H1 (cell line): ENCODE measurements at regions not wholly inside any gene's neighbourhood (a gene's known extent, or its start where the extent isn't known, plus 50 kb on each side); places are given as distances from the start of the nearest gene placed in this dataset.
A peak's percentile ranks its signal among the peaks of the same experiment; 100 is the strongest.

Experiments used
- CTCF ChIA-PET: fragments of 300-600 bp; sonication (Branson Sonifier 250); formaldehyde crosslinking; loops from one replicate; lab custom pipeline; 2021; ENCODE audit not compliant: partially characterized antibody; lab: Charles Lee
- POLR2A ChIA-PET: fragments of 300-600 bp; sonication (Branson Sonifier 250); formaldehyde crosslinking; loops from one replicate; lab custom pipeline; 2021; ENCODE audit warnings: inconsistent platforms; ENCODE audit not compliant: partially characterized antibody; lab: Charles Lee
- DNase-seq, 2 experiments: peaks; one replicate each; pipeline versions ENCODE4 v3.0.0 to v3.0.0-alpha.2; 2010 to 2022; ENCODE audit warnings: low spot score in 2 of 2, low read depth in 1 of 2, mixed read lengths in 1 of 2
- FAIRE-seq: peaks from 2 replicates; lab custom pipeline; 2011; peaks lifted over from hg19 to GRCh38; lab: Jason Lieb, UNC
- H2AFZ ChIP-seq: 2 replicates; pipeline ENCODE4 v1.8.1; 2012; ENCODE audit warnings: low read length, inconsistent platforms
- H2AK5ac ChIP-seq: 2 replicates; pipeline ENCODE4 v1.6.1; 2013; ENCODE audit warnings: low read depth, low read length
- H2BK120ac ChIP-seq: replicated peaks from 2 replicates; pipeline ENCODE3; 2013; ENCODE audit warnings: low read depth, low read length, inconsistent platforms
- H2BK12ac ChIP-seq: 2 replicates; pipeline ENCODE4 v1.6.1; 2013; ENCODE audit warnings: low read depth, low read length
- H2BK15ac ChIP-seq: 2 replicates; pipeline ENCODE4 v1.6.1; 2013; ENCODE audit warnings: low read length
- H2BK20ac ChIP-seq: 2 replicates; pipeline ENCODE4 v1.6.1; 2013; ENCODE audit warnings: low read length
- H2BK5ac ChIP-seq: 2 replicates; pipeline ENCODE4 v1.6.1; 2013; ENCODE audit warnings: low read depth, low read length
- H3K14ac ChIP-seq: 2 replicates; pipeline ENCODE4 v1.6.1; 2013; ENCODE audit warnings: inconsistent platforms; ENCODE audit not compliant: insufficient read length
- H3K18ac ChIP-seq: 2 replicates; pipeline ENCODE4 v1.6.1; 2013; ENCODE audit warnings: low read length; ENCODE audit errors: extremely low read depth
- H3K23ac ChIP-seq: 2 replicates; pipeline ENCODE4 v1.6.1; 2013; ENCODE audit warnings: inconsistent platforms; ENCODE audit not compliant: insufficient read length
- H3K23me2 ChIP-seq: 2 replicates; pipeline ENCODE4 v1.6.1; 2013; ENCODE audit warnings: low read depth, low read length
- H3K27ac ChIP-seq: 2 replicates; pipeline ENCODE4 v1.6.1; 2011; ENCODE audit warnings: low read depth, low read length, inconsistent platforms
- H3K27me3 ChIP-seq, 4 experiments: replicated peaks in 1 of 4; 1 replicate in 1 of 4; 2 replicates in 3 of 4; pipeline versions ENCODE4 v1.6.1 to v1.8.1; 2011 to 2013; ENCODE audit warnings: low read length in 3 of 4, mild to moderate bottlenecking in 3 of 4, inconsistent platforms in 2 of 4, mixed read lengths in 2 of 4, moderate library complexity in 1 of 4; ENCODE audit not compliant: control insufficient read depth in 3 of 4, insufficient read depth in 3 of 4; ENCODE audit errors: extremely low read depth in 1 of 4
- H3K36me3 ChIP-seq, 4 experiments: 2 replicates each; pipeline versions ENCODE4 v1.6.1 to v1.8.1; 2011 to 2013; ENCODE audit warnings: mild to moderate bottlenecking in 4 of 4, low read length in 3 of 4, moderate library complexity in 2 of 4, control low read depth in 1 of 4, inconsistent platforms in 1 of 4; ENCODE audit not compliant: insufficient read depth in 4 of 4, control insufficient read depth in 2 of 4
- H3K4ac ChIP-seq: replicated peaks from 2 replicates; pipeline ENCODE3; 2013; ENCODE audit warnings: low read length, low read depth, mixed read lengths, inconsistent platforms; ENCODE audit not compliant: insufficient read length
- H3K4me1 ChIP-seq, 4 experiments: replicated peaks in 1 of 4; 1 replicate in 1 of 4; 2 replicates in 3 of 4; pipeline versions ENCODE4 v1.6.1 to v1.8.1; 2011 to 2013; ENCODE audit warnings: low read length in 3 of 4, inconsistent platforms in 2 of 4, mixed read lengths in 1 of 4; ENCODE audit not compliant: insufficient read depth in 4 of 4, control insufficient read depth in 3 of 4
- H3K4me2 ChIP-seq, 2 experiments: 2 replicates each; pipeline versions ENCODE4 v1.6.1 to v1.8.1; 2011 to 2013; ENCODE audit warnings: low read depth in 2 of 2, low read length in 2 of 2, control low read depth in 1 of 2, inconsistent platforms in 1 of 2, mild to moderate bottlenecking in 1 of 2; ENCODE audit not compliant: insufficient read depth in 1 of 2
- H3K4me3 ChIP-seq, 4 experiments: fragments of 200-600, 300-600 bp in 1 of 4; sonication (generic), shearing (Covaris generic), sonication (Bioruptor Twin) in 1 of 4; 2 replicates each; pipeline versions ENCODE4 v1.5.1 to v1.8.1; 2011 to 2016; ENCODE audit warnings: low read length in 4 of 4, low read depth in 3 of 4, control low read depth in 2 of 4, inconsistent platforms in 2 of 4, mild to moderate bottlenecking in 2 of 4, mixed read lengths in 1 of 4, moderate library complexity in 1 of 4; ENCODE audit not compliant: insufficient read depth in 2 of 4; ENCODE audit errors: extremely low read depth in 1 of 4
- H3K56ac ChIP-seq: replicated peaks from 2 replicates; pipeline ENCODE3; 2013; ENCODE audit warnings: low read depth, mild to moderate bottlenecking, mixed read lengths, low read length, inconsistent platforms; ENCODE audit not compliant: insufficient read length
- H3K79me1 ChIP-seq: 2 replicates; pipeline ENCODE4 v1.6.1; 2013; ENCODE audit warnings: low read depth, low read length, control low read depth
- H3K79me2 ChIP-seq, 2 experiments: 2 replicates each; pipeline versions ENCODE4 v1.6.1 to v1.8.1; 2012 to 2013; ENCODE audit warnings: low read length in 2 of 2, mild to moderate bottlenecking in 2 of 2, inconsistent platforms in 1 of 2; ENCODE audit not compliant: insufficient read depth in 2 of 2, control insufficient read depth in 1 of 2
- H3K9ac ChIP-seq, 4 experiments: replicated peaks in 1 of 4; 1 replicate in 1 of 4; 2 replicates in 3 of 4; pipeline versions ENCODE4 v1.6.1 to v1.8.1; 2011 to 2013; ENCODE audit warnings: low read depth in 3 of 4, low read length in 3 of 4, control low read depth in 2 of 4, mild to moderate bottlenecking in 2 of 4, moderate library complexity in 2 of 4, inconsistent platforms in 1 of 4; ENCODE audit errors: extremely low read depth in 1 of 4
- H3K9me3 ChIP-seq, 2 experiments: 2 replicates each; pipeline versions ENCODE4 v1.6.1 to v1.8.1; 2012 to 2013; ENCODE audit warnings: mild to moderate bottlenecking in 2 of 2, moderate library complexity in 2 of 2, control low read depth in 1 of 2, inconsistent platforms in 1 of 2, low read depth in 1 of 2, low read length in 1 of 2, mixed read lengths in 1 of 2; ENCODE audit not compliant: insufficient read depth in 2 of 2
- H4K20me1 ChIP-seq, 2 experiments: replicated peaks in 1 of 2; 2 replicates each; pipeline versions ENCODE3 to v1.8.1; 2011 to 2013; ENCODE audit warnings: inconsistent platforms in 2 of 2, low read length in 2 of 2, mild to moderate bottlenecking in 1 of 2; ENCODE audit not compliant: insufficient read depth in 2 of 2, control insufficient read depth in 1 of 2
- H4K5ac ChIP-seq: 2 replicates; pipeline ENCODE4 v1.6.1; 2013; ENCODE audit warnings: low read length, low read depth, mixed read lengths, inconsistent platforms; ENCODE audit not compliant: insufficient read length
- H4K8ac ChIP-seq: 2 replicates; pipeline ENCODE4 v1.8.0; 2013; ENCODE audit warnings: mild to moderate bottlenecking, moderate library complexity, low read length, inconsistent platforms; ENCODE audit not compliant: insufficient read depth; ENCODE audit errors: extremely low read depth
- H4K91ac ChIP-seq: replicated peaks from 2 replicates; pipeline ENCODE3; 2013; ENCODE audit warnings: low read length, mixed read lengths, inconsistent platforms; ENCODE audit not compliant: insufficient read length
- CEBPB ChIP-seq: IDR thresholded peaks from 2 replicates; pipeline ENCODE4 v1.6.1; 2012; ENCODE audit warnings: low read depth, low read length
- HDAC6 ChIP-seq: IDR thresholded peaks from one replicate; pipeline ENCODE4 v1.7.1; 2012; ENCODE audit warnings: low read depth, mild to moderate bottlenecking, inconsistent platforms, low read length, moderate library complexity
- JUND ChIP-seq: IDR thresholded peaks from 2 replicates; pipeline ENCODE4 v1.6.1; 2011; ENCODE audit warnings: mild to moderate bottlenecking, improper control_type of control experiment, low read length
- PHF8 ChIP-seq: fragments of 200-600 bp; sonication (generic); conservative IDR thresholded peaks from 2 replicates; pipeline ENCODE4 v1.7.1; 2012; ENCODE audit warnings: low read depth, mild to moderate bottlenecking, inconsistent platforms, low read length, moderate library complexity
- RAD21 ChIP-seq, 2 experiments: IDR thresholded peaks in 1 of 2; conservative IDR thresholded peaks in 1 of 2; 2 replicates each; pipeline ENCODE4 v1.6.1; 2011; ENCODE audit warnings: low read depth in 2 of 2, low read length in 2 of 2, improper control_type of control experiment in 1 of 2, inconsistent platforms in 1 of 2, mild to moderate bottlenecking in 1 of 2, moderate library complexity in 1 of 2
- RBBP5 ChIP-seq: IDR thresholded peaks from 2 replicates; pipeline ENCODE4 v1.7.1; 2012; ENCODE audit warnings: low read depth, mild to moderate bottlenecking, inconsistent platforms, low read length, moderate library complexity, borderline replicate concordance
- RXRA ChIP-seq: IDR thresholded peaks from 2 replicates; pipeline ENCODE4 v1.6.1; 2011; ENCODE audit warnings: low read depth, mild to moderate bottlenecking, low read length, moderate library complexity; ENCODE audit not compliant: insufficient read depth
- SAP30 ChIP-seq: fragments of 300-600 bp; sonication (generic); IDR thresholded peaks from 2 replicates; pipeline ENCODE4 v1.7.1; 2012; ENCODE audit warnings: low read length, moderate library complexity, mild to moderate bottlenecking, inconsistent platforms; ENCODE audit not compliant: insufficient read depth, insufficient replicate concordance
- SP1 ChIP-seq: IDR thresholded peaks from 2 replicates; pipeline ENCODE4 v1.6.1; 2011; ENCODE audit warnings: low read depth, low read length
- SUZ12 ChIP-seq: fragments of 200-600 bp; sonication (generic); IDR thresholded peaks from 2 replicates; pipeline ENCODE4 v1.6.1; 2012; ENCODE audit warnings: mild to moderate bottlenecking, inconsistent platforms, low read length, moderate library complexity, mixed read lengths
- TEAD4 ChIP-seq: IDR thresholded peaks from 2 replicates; pipeline ENCODE4 v1.6.1; 2012; ENCODE audit warnings: low read depth, low read length, inconsistent platforms, mixed read lengths
- ZNF274 ChIP-seq: IDR thresholded peaks from 2 replicates; pipeline ENCODE4 v1.7.0; 2012; ENCODE audit warnings: low read length, borderline replicate concordance; ENCODE audit errors: extremely low read depth
- WGBS, 2 experiments: shearing (Covaris generic) in 1 of 2; methylation state at CpG; one replicate each; pipeline versions ENCODE4 v1.1.6 to v1.1.7; 2013 to 2015; ENCODE audit warnings: low lambda C conversion rate in 2 of 2, mixed read lengths in 2 of 2, inconsistent platforms in 1 of 2, low coverage in 1 of 2, missing lambda C conversion rate in 1 of 2; ENCODE audit not compliant: insufficient replicate concordance in 2 of 2, insufficient coverage in 1 of 2, insufficient read length in 1 of 2; ENCODE audit errors: extremely low coverage in 1 of 2, missing lambda C conversion rate in 1 of 2; 5-methylcytosine and 5-hydroxymethylcytosine counted together

- POLR2A ChIA-PET = no interaction called here
- H3K23me2 ChIP-seq = no peaks in the 10 kb centered on the region
- no peak overlapping the region for H4K91ac ChIP-seq
- no peak overlapping the region for H2BK15ac ChIP-seq
- H2BK5ac ChIP-seq = no peak overlapping the region
- no peaks in the 10 kb centered on the region for H3K79me2 ChIP-seq
- FAIRE-seq = no peak
- H2BK20ac ChIP-seq = peak overlapping the region; percentile 75; the same call in 1 of the 2 replicates
- no peak overlapping the region for H3K4me2 ChIP-seq
- no peak overlapping the region for H2BK120ac ChIP-seq
- no peak for DNase-seq
- H3K27me3 ChIP-seq = no peaks in the 10 kb centered on the region
- H2AFZ ChIP-seq = peak overlapping the region; percentile 65
- no peak overlapping the region for H3K4ac ChIP-seq
- no peaks in the 10 kb centered on the region for H3K36me3 ChIP-seq
- H3K23ac ChIP-seq = no peak overlapping the region
- no peak overlapping the region for H3K27ac ChIP-seq
- no peak overlapping the region for H4K5ac ChIP-seq
- no peak overlapping the region for H2BK12ac ChIP-seq
- WGBS, 2 experiments = 90% methylated on average over 1 of the region's 1 CpG; no CpG with 5 or more reads in 1 of the 2 experiments
- H3K4me3 ChIP-seq = no peak overlapping the region
- H2AK5ac ChIP-seq = no peak overlapping the region
- H3K9ac ChIP-seq = no peak overlapping the region
- CTCF ChIA-PET = no interaction called here
- H3K56ac ChIP-seq = no peak overlapping the region
- no peaks in the 10 kb centered on the region for H3K79me1 ChIP-seq
- H3K9me3 ChIP-seq = no peaks in the 10 kb centered on the region
- no peak overlapping the region for H3K18ac ChIP-seq
- no peaks in the 10 kb centered on the region for H4K20me1 ChIP-seq
- no peak overlapping the region for H3K14ac ChIP-seq
- no peak overlapping the region for H4K8ac ChIP-seq
- H3K4me1 ChIP-seq = peaks cover 2 to 13% (median 7%) of the 10 kb centered on the region in 4 experiments; a peak in 5 of 7 replicates
- no peak for TF ChIP-seq HDAC6
- peak; percentile 23; the same call in 1 of the 2 replicates for TF ChIP-seq JUND
- TF ChIP-seq SAP30 = no peak
- no peak for TF ChIP-seq RXRA
- no peak for TF ChIP-seq ZNF274
- TF ChIP-seq RBBP5 = 0 out of 2 replicates have a peak, but pooled peaks have one; percentile 42
- no peak for TF ChIP-seq PHF8
- no peak for TF ChIP-seq TEAD4
- no peak for TF ChIP-seq CEBPB
- TF ChIP-seq SUZ12 = no peak
- TF ChIP-seq SP1 = no peak
- TF ChIP-seq RAD21 (IDR thresholded peaks at IDR 0.05 in 1 of 2, conservative IDR thresholded peaks at IDR 0.05 in 1 of 2; ENCODE audit: low read depth in 2 of 2, low read length in 2 of 2) = no peak
Observed at GRCh38 chr4:153067376-153067775, 131.3 kb downstream of the FHDC1 start.
